HG02870 (cell line): ENCODE measurements at regions not wholly inside any gene's neighbourhood (a gene's known extent, or its start where the extent isn't known, plus 50 kb on each side); places are given as distances from the start of the nearest gene placed in this dataset.
"Not testable (repeated sequence)": the region's sequence is repeated elsewhere in the genome, so short reads cannot be mapped to it uniquely, and the experiment has no call there.

Experiments
- ATAC-seq: cut with Tn5 transposase; IDR thresholded peaks from one replicate; pipeline ENCODE4 v1.9.1; 2021; ENCODE audit warnings: mild to moderate bottlenecking, moderate library complexity; ENCODE audit not compliant: unreplicated experiment

GRCh38 chr4:12140864-12141263, 712.2 kb upstream of the HS3ST1 start:
- no peak for ATAC-seq

- ATAC-seq: no peak
Observed at GRCh38 chr4:12139296-12139695, 710.6 kb upstream of the HS3ST1 start.

GRCh38 chr4:12138488-12138887, 709.8 kb upstream of the HS3ST1 start:
- ATAC-seq: no peak

- ATAC-seq: no peak
Observed at GRCh38 chr4:12137575-12137974, 708.9 kb upstream of the HS3ST1 start.

- no peak for ATAC-seq
Observed at GRCh38 chr4:12126474-12126873, 697.8 kb upstream of the HS3ST1 start.

- ATAC-seq: no peak
Observed at GRCh38 chr4:12124138-12124537, 695.4 kb upstream of the HS3ST1 start.

- ATAC-seq: no peak
Observed at GRCh38 chr4:12123707-12124106, 695.0 kb upstream of the HS3ST1 start.

- ATAC-seq: no peak
Observed at GRCh38 chr4:12122316-12122715, 693.6 kb upstream of the HS3ST1 start.

GRCh38 chr4:12120968-12121367, 692.3 kb upstream of the HS3ST1 start:
- ATAC-seq: no peak

- ATAC-seq: no peak
Observed at GRCh38 chr4:12118651-12119213, 690.0 kb upstream of the HS3ST1 start.

GRCh38 chr4:12116009-12116552, 687.4 kb upstream of the HS3ST1 start:
- ATAC-seq: no peak

- ATAC-seq: no peak
Observed at GRCh38 chr4:12110627-12111026, 681.9 kb upstream of the HS3ST1 start.

GRCh38 chr4:12109056-12109455, 680.4 kb upstream of the HS3ST1 start:
- not testable (repeated sequence) for ATAC-seq

GRCh38 chr4:12105519-12105918, 676.8 kb upstream of the HS3ST1 start:
- ATAC-seq: no peak

- not testable (repeated sequence) for ATAC-seq
Observed at GRCh38 chr4:12089920-12090319, 661.2 kb upstream of the HS3ST1 start.

GRCh38 chr4:12084690-12085089, 656.0 kb upstream of the HS3ST1 start:
- ATAC-seq: no peak

- no peak for ATAC-seq
Observed at GRCh38 chr4:12071316-12071715, 642.6 kb upstream of the HS3ST1 start.

- ATAC-seq: no peak
Observed at GRCh38 chr4:12053966-12054365, 625.3 kb upstream of the HS3ST1 start.

GRCh38 chr4:12053556-12053955, 624.9 kb upstream of the HS3ST1 start:
- ATAC-seq: no peak

GRCh38 chr4:12050357-12050756, 621.7 kb upstream of the HS3ST1 start:
- ATAC-seq: no peak

GRCh38 chr4:12042818-12043217, 614.1 kb upstream of the HS3ST1 start:
- ATAC-seq: no peak

- ATAC-seq: no peak
Observed at GRCh38 chr4:12041828-12042227, 613.1 kb upstream of the HS3ST1 start.

GRCh38 chr4:12036450-12036849, 607.8 kb upstream of the HS3ST1 start:
- no peak for ATAC-seq
